ENCODE measurements at regions not wholly inside any gene's neighbourhood (a gene's known extent, or its start where the extent isn't known, plus 50 kb on each side); places are given as distances from the start of the nearest gene placed in this dataset.
"Not testable (repeated sequence)": the region's sequence is repeated elsewhere in the genome, so short reads cannot be mapped to it uniquely, and the experiment has no call there.

- intact Hi-C loops (cut with micrococcal nuclease): no loop called here
These were observed 153.5 kb upstream of the S1PR3 start for GRCh38 chr9:88837731-88838130.

GRCh38 chr9:88849878-88850277, 141.4 kb upstream of the S1PR3 start:
- intact Hi-C loops (cut with micrococcal nuclease): not testable (repeated sequence)

DNA sequence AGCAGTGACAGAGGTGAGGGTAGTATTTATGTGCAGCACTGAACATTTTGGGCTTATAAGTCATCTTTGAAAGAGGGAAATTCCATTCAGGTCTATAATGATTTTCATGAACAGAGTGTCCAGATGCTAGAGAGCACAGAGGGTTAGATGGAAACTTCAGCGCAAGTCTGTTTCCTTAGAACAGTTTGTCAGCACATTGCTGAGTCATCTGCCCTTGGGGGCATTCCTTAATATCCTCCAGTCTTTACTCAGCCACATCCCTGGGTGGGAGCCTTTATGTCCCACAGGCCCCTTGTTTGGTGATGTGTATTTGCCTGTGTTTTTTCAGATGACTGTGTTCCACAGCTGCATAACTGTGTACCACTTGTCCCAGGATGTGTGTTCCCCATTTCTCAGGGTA, 138.5 kb upstream of the S1PR3 start:
- intact Hi-C loops (cut with micrococcal nuclease): no loop called here

DNA sequence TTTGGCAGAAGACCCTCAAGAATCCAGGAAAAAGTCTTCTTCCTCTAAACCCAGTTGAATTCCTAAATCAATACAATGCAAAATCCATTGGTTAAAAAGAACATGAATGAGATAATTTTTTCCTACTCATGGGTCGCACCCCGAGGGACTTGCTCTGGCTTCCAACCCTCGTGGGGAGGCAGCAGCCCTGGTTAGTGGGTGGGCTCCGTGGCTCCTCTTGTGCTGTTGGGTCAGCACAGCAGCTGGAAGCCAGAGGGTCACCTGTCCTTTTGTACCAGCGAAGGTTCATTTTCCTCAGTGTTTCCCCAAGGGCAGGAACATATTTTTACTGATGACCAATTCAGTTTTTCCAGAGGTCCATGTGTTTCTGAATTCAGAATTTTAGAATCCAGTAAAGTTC, 120.6 kb upstream of the S1PR3 start:
- intact Hi-C loops (cut with micrococcal nuclease): no loop called here

DNA sequence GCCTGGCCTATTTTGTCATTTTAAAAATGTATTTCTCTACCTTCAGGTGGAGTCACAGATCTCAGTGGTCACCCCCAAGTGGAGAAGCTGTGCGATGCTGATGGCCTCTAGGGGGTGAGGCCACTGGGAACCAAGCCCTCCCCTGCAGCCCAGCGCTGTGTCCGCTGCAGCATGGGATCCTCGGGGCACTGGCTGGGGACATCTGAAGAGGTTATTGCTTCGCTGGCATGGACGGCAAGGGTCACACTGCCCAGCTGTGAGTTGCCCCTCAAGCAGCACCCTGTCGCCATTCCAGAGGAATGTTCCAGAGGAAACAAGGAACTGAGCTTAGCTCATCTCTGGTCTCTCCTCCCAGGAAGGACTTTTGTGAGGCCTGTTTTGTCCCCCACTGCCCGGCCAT, 119.6 kb upstream of the S1PR3 start:
- intact Hi-C loops (cut with micrococcal nuclease): no loop called here

- intact Hi-C loops (cut with micrococcal nuclease): no loop called here
These were observed 118.9 kb upstream of the S1PR3 start for GRCh38 chr9:88872192-88872946.

DNA sequence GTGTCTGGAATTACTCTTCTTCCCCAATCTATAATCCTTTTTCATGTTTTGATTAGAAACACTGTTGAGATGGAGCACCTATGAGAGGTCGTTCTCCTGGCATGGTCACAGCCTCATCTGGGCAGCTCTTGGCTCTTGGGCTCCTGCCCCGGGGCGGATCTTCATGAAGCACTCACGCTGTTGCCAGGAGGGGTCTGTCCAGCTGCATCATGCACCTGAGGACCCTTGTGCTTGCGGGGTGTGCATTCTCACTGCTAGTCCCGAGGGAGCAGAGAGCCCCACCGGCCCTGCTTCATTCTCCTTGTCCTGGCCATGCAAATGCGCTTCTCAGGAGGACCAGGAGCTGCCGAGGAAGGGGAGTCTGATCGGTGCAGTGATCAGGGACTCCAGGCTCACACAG, 117.6 kb upstream of the S1PR3 start:
- intact Hi-C loops (cut with micrococcal nuclease): no loop called here

DNA sequence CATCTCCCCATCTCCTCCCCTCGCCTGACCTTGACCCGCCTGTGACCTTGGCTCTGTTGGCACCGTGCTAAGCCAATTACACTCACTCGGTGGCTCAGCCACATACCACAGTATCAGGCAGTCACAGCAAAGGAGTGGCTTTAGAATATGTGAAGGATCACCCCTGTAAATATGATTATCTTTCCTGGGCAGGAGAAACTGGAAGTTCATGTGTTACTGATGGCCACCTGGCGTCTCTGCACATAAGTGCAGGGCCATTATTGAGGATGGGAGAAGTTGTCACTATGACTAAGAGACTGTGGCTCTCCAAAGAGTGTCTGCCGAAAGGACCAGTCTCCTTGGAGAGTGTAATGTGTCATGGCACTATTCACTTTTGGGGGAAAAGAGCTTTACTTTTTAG, 116.9 kb upstream of the S1PR3 start:
- intact Hi-C loops (cut with micrococcal nuclease): no loop called here

DNA sequence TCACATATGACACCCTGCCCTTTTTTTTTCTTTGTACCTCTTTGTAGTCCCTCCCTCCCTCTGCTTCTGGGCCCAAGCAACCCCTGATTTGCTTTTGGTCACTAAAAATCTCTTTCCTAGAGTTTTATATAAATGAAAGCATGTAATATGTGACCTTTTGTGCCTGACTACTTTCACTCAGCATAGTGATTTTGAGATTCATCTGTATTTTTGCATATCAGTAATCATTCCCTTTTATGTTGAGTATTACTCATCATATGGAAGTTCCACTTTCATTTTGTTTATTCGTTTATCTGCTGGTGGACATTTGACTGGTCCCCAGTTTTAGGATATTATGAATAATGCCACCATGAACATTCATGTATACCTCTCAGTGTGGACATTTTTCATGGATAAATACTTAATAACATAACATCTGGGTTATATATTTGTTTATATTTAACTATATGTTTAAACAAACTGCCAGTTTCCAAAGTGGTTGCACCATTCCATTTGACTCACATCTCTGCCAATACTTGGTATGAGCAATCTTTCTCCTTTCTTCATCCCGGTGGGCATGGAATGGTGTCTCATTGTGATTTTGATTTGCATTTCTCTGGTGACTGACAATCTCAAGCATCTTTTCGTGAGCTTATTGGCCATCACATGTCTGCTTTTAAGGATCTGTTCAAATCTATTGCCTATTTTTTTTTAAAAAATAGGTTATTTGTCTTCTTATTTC, 115.7 kb upstream of the S1PR3 start:
- intact Hi-C loops (cut with micrococcal nuclease): no loop called here

- intact Hi-C loops (cut with micrococcal nuclease): no loop called here
These were observed 111.1 kb upstream of the S1PR3 start for GRCh38 chr9:88880199-88880598.

- intact Hi-C loops (cut with micrococcal nuclease): not testable (repeated sequence)
These were observed 107.0 kb upstream of the S1PR3 start for GRCh38 chr9:88884291-88884690.

- intact Hi-C loops (cut with micrococcal nuclease): not testable (repeated sequence)
These were observed 104.5 kb upstream of the S1PR3 start for GRCh38 chr9:88886762-88887161.

DNA sequence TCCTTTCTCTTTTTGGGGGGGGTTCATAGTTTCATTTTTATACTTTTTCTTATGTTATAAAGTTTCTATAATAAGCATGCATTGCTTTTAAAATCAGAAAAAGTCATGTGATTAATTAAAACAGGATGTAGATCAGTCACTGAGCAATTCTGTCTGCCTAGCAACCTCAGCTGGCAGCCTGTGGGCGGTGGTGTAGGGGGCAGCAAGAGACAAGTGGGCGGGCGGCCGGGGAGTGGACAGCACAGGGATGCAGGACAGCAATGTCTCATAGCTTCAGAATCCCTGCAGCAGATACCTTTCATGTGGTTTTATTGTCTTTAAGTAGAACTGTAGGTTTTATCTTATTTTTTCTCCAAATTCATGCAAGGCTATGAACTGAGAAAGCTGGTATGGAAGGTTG, 101.9 kb upstream of the S1PR3 start:
- intact Hi-C loops (cut with micrococcal nuclease): no loop called here

DNA sequence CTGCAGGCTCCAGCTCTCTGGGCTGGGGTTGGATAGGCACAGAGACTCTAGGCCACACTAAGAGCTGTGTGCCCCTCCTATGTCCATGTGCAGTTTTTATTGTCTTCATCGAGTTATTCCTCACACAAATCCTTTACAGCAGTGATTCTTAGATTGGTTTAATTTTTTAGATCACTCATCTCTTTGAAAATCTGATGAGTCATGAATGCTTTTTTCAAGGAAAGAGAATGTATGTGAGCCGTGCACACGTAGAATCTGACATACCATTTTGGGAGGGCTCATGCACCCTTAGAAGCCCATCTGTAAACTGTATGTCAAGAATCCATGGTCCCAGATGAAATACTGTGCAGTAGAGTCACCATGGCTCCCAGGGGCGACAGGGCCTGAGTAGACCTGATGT, 100.7 kb upstream of the S1PR3 start:
- intact Hi-C loops (cut with micrococcal nuclease): no loop called here

GRCh38 chr9:88891040-88891439, 100.2 kb upstream of the S1PR3 start:
- intact Hi-C loops (cut with micrococcal nuclease): no loop called here

GRCh38 chr9:88892724-88893123, 98.5 kb upstream of the S1PR3 start:
- intact Hi-C loops (cut with micrococcal nuclease): no loop called here

GRCh38 chr9:88897081-88897480, 94.2 kb upstream of the S1PR3 start:
- intact Hi-C loops (cut with micrococcal nuclease): no loop called here

- intact Hi-C loops (cut with micrococcal nuclease): no loop called here
These were observed 93.1 kb upstream of the S1PR3 start for GRCh38 chr9:88898039-88898720.

DNA sequence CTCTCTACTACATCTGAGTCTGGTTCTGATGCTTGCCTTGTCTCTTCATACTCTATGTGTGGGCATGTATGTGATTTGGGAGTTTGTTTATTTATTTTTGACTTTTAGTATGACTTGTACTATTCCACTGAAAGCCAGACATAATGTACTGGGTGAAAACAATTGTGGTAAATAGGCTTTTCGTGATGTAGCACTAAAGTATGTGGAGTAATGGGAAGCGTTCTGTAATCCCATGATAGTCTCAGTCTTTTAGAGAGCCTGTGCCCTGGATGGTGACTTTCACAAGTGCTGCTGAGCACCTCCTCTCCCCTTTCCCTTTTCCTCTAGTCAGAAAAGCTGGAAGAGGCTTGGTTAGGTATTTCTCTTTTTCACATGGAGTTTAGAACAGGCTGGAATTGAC, 85.8 kb upstream of the S1PR3 start:
- intact Hi-C loops (cut with micrococcal nuclease): no loop called here

- intact Hi-C loops (cut with micrococcal nuclease): no loop called here
These were observed 75.4 kb upstream of the S1PR3 start for GRCh38 chr9:88915916-88916315.

DNA sequence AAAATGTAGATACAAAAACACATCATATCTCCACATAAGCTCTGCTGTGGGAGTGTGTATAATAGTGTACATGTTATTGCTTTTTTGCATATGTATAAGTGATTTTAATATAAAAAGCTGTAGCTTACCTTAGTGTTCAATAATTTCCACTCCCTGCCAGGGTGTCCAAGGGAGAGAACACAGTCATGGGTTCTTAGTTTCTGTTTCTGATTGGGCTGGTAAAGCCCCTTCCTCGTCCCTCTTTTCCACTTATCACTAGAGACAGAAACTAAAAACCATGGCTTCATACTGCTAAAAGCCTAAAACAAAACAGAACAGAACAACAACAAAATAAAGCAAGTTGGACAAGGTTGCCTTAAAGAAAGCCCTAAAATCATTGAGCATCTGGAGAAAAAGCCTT, 74.4 kb upstream of the S1PR3 start:
- intact Hi-C loops (cut with micrococcal nuclease): no loop called here

DNA sequence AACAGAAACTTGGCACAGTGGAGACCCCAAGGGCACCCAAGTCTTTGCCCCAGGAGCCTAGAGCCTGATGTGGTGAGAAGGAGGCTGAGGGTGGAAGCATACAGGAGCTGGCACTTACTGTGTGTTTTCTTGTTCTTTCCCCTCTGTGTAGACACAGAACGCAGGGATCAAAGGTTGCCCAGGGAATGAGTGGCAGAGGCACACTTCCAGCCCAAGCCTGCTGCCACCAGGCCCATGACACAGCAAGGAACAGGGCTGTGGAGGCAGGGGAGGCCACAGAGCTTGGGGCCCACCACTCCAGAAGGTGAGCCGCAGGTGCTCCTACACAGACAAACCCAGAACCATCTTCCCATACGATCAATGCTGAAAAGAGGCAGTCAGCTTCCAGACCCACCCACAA, 73.9 kb upstream of the S1PR3 start:
- intact Hi-C loops (cut with micrococcal nuclease): no loop called here

DNA sequence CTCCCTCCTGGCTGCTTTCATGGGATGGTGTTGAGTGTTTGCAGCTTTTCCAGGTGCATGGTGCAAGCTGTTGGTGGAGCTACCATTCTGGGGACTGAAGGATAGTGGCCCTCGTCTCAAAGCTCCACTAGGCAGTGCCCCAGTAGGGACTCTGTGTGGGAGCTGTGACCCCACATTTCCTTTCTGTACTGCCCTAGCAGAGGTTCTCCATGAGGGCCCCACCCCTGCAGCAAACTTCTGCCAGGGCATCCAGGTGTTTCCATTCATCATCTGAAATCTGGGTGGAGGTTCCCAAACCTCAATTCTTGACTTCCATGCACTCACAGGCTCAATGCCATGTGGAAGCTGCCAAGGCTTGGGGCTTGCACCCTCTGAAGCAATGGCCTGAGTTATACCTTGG, 72.7 kb upstream of the S1PR3 start:
- intact Hi-C loops (cut with micrococcal nuclease): not testable (repeated sequence)
